SK-N-SH (cell line): ENCODE measurements at regions not wholly inside any gene's neighbourhood (a gene's known extent, or its start where the extent isn't known, plus 50 kb on each side); places are given as distances from the start of the nearest gene placed in this dataset.

Source experiments
- CTCF ChIA-PET: fragments of 300-600, 350-600 bp; formaldehyde crosslinking; extraction: SDS; loops from one replicate; lab custom pipeline; 2021; lab: Yijun Ruan, JAX
- POLR2A ChIA-PET: fragments of 350-600 bp; sonication (Branson Sonifier 250); formaldehyde crosslinking; extraction: SDS; loops from one replicate; lab custom pipeline; 2020; ENCODE audit warnings: antibody characterized with exemption, inconsistent platforms; lab: Yijun Ruan, JAX
- DNase-seq: peaks from one replicate; pipeline ENCODE4 v3.0.0; 2012
- H2AFZ ChIP-seq: fragments of 200-600 bp; sonication (generic); 2 replicates; pipeline ENCODE4 v1.8.1; 2016; ENCODE audit warnings: antibody characterized with exemption, mild to moderate bottlenecking, low read depth
- H3F3A ChIP-seq: fragments of 200-600 bp; sonication (generic); replicated peaks from 2 replicates; pipeline ENCODE3; 2016; ENCODE audit warnings: antibody characterized with exemption, mild to moderate bottlenecking; ENCODE audit not compliant: insufficient read depth
- H3K27ac ChIP-seq, 2 experiments: fragments of 200-500 bp in 1 of 2; fragments of 200-600 bp in 1 of 2; sonication (Bioruptor generic) in 1 of 2; sonication (generic), shearing (Covaris generic) in 1 of 2; 2 replicates each; pipeline versions ENCODE4 v1.5.1 to v1.6.1; 2014 to 2016; ENCODE audit warnings: low read depth in 2 of 2, inconsistent platforms in 1 of 2, low read length in 1 of 2, mild to moderate bottlenecking in 1 of 2, mixed read lengths in 1 of 2
- H3K27me3 ChIP-seq: fragments of 200-600 bp; sonication (generic), shearing (Covaris generic); 2 replicates; pipeline ENCODE4 v1.6.1; 2016; ENCODE audit warnings: mixed run types; ENCODE audit not compliant: insufficient read depth
- H3K36me3 ChIP-seq, 2 experiments: fragments of 200-500 bp in 1 of 2; fragments of 200-600 bp in 1 of 2; sonication (Bioruptor generic) in 1 of 2; sonication (generic) in 1 of 2; replicated peaks in 1 of 2; 2 replicates each; pipeline versions ENCODE3 to v1.5.1; 2014 to 2016; ENCODE audit warnings: low read length in 1 of 2, mild to moderate bottlenecking in 1 of 2; ENCODE audit not compliant: insufficient read depth in 2 of 2, control insufficient read depth in 1 of 2
- H3K4me1 ChIP-seq, 2 experiments: fragments of 200-500 bp in 1 of 2; fragments of 200-600 bp in 1 of 2; sonication (Bioruptor generic) in 1 of 2; sonication (generic), shearing (Covaris generic) in 1 of 2; 2 replicates each; pipeline versions ENCODE4 v1.5.1 to v1.6.1; 2014 to 2016; ENCODE audit warnings: low read depth in 1 of 2, low read length in 1 of 2, mixed run types in 1 of 2; ENCODE audit not compliant: insufficient read depth in 2 of 2, control insufficient read depth in 1 of 2
- H3K4me2 ChIP-seq: fragments of 200-600 bp; sonication (generic), shearing (Covaris generic); 2 replicates; pipeline ENCODE4 v1.6.1; 2017; ENCODE audit warnings: mixed run types
- H3K4me3 ChIP-seq, 2 experiments: fragments of 200-500 bp in 1 of 2; fragments of 200-600 bp in 1 of 2; sonication (Bioruptor generic) in 1 of 2; sonication (generic), shearing (Covaris generic) in 1 of 2; 2 replicates each; pipeline versions ENCODE4 v1.5.1 to v1.8.1; 2014 to 2016; ENCODE audit warnings: low read depth in 2 of 2, inconsistent platforms in 1 of 2, low read length in 1 of 2, mild to moderate bottlenecking in 1 of 2, mixed read lengths in 1 of 2, moderate library complexity in 1 of 2
- H3K79me2 ChIP-seq: fragments of 200-600 bp; sonication (generic); 2 replicates; pipeline ENCODE4 v1.8.1; 2017; ENCODE audit warnings: mild to moderate bottlenecking; ENCODE audit not compliant: insufficient read depth
- H3K9ac ChIP-seq: fragments of 200-600 bp; sonication (generic); 2 replicates; pipeline ENCODE4 v1.6.1; 2017; ENCODE audit warnings: mixed run types
- H3K9me2 ChIP-seq: fragments of 200-600 bp; sonication (generic); 2 replicates; pipeline ENCODE4 v1.6.1; 2017; ENCODE audit warnings: mixed run types
- H3K9me3 ChIP-seq: fragments of 200-600 bp; sonication (generic); 2 replicates; pipeline ENCODE4 v1.6.1; 2017; ENCODE audit warnings: mixed run types, mild to moderate bottlenecking, moderate library complexity
- H4K20me1 ChIP-seq: fragments of 200-600 bp; sonication (generic); 2 replicates; pipeline ENCODE4 v1.6.1; 2017; ENCODE audit warnings: mild to moderate bottlenecking, mixed run types; ENCODE audit not compliant: insufficient read depth
- EP300 ChIP-seq, 2 experiments: IDR thresholded peaks; 2 replicates each; pipeline versions ENCODE4 v1.4.0 to v1.6.1; 2012; ENCODE audit warnings: borderline replicate concordance in 1 of 2, low read depth in 1 of 2, low read length in 1 of 2
- EZH2phosphoT487 ChIP-seq: fragments of 200-600 bp; sonication (generic); IDR thresholded peaks from 2 replicates; pipeline ENCODE4 v1.6.1; 2017; ENCODE audit warnings: low read depth, mixed run types, mild to moderate bottlenecking, antibody characterized with exemption, moderate library complexity, borderline replicate concordance
- FOSL2 ChIP-seq: IDR thresholded peaks from 2 replicates; pipeline ENCODE4 v1.4.0; 2012; ENCODE audit warnings: low read depth, mild to moderate bottlenecking, moderate library complexity, borderline replicate concordance
- FOXM1 ChIP-seq: IDR thresholded peaks from 2 replicates; pipeline ENCODE4 v1.4.0; 2012; ENCODE audit warnings: low read depth, mild to moderate bottlenecking
- GABPA ChIP-seq: IDR thresholded peaks from 2 replicates; pipeline ENCODE4 v1.4.0; 2012; ENCODE audit warnings: low read depth, mild to moderate bottlenecking
- GATA2 ChIP-seq: sonication (generic); formaldehyde crosslinking; IDR thresholded peaks from 2 replicates; pipeline ENCODE4 v1.5.0; 2020; ENCODE audit warnings: mild to moderate bottlenecking, missing genetic modification reagents
- IRF3 ChIP-seq: fragments of 150-350 bp; IDR thresholded peaks from 2 replicates; pipeline ENCODE4 v1.6.1; 2016; ENCODE audit warnings: mild to moderate bottlenecking, low read depth, low read length
- JUND ChIP-seq: IDR thresholded peaks from 2 replicates; pipeline ENCODE4 v1.4.0; 2012
- MEF2A ChIP-seq: IDR thresholded peaks from 2 replicates; pipeline ENCODE4 v1.4.0; 2012; ENCODE audit warnings: low read depth, borderline replicate concordance
- MXI1 ChIP-seq: IDR thresholded peaks from 2 replicates; pipeline ENCODE4 v1.6.1; 2012; ENCODE audit warnings: mild to moderate bottlenecking, low read depth, low read length, improper control_type of control experiment
- NFIC ChIP-seq: IDR thresholded peaks from 2 replicates; pipeline ENCODE4 v1.4.0; 2012; ENCODE audit warnings: borderline replicate concordance
- RXRA ChIP-seq: IDR thresholded peaks from 2 replicates; pipeline ENCODE4 v1.4.0; 2012; ENCODE audit warnings: low read depth, mild to moderate bottlenecking, borderline replicate concordance
- TAF1 ChIP-seq: IDR thresholded peaks from 2 replicates; pipeline ENCODE4 v1.6.1; 2012; ENCODE audit warnings: low read depth, mild to moderate bottlenecking, low read length, moderate library complexity, borderline replicate concordance
- USF2 ChIP-seq: fragments of 150-350 bp; IDR thresholded peaks from 2 replicates; pipeline ENCODE4 v1.6.1; 2017; ENCODE audit warnings: antibody characterized with exemption, low read length, low read depth, borderline replicate concordance
- WGBS: methylation state at CpG from one replicate; pipeline ENCODE4 v1.1.6; 2017; ENCODE audit warnings: low lambda C conversion rate; 5-methylcytosine and 5-hydroxymethylcytosine counted together

GRCh38 chr6:166006900-166007301 is 160.8 kb downstream of the TBXT start:
- H3K9ac ChIP-seq, result no peak overlapping the region
- no peaks in the 10 kb centered on the region for H3K36me3 ChIP-seq
- no peaks in the 10 kb centered on the region for H3K79me2 ChIP-seq
- peak overlapping the region; percentile 23 to 36; a peak in 1 of 4 replicates for H3K4me3 ChIP-seq
- ChIA-PET CTCF (interaction anchor here (0.9 to 2.8 kb wide), 15 partner anchors 17 to 117 kb away, joined by 3 to 14 read pairs (median 4); no protein-coding TSS in a partner anchor), POLR2A (no interaction called here)
- H3F3A ChIP-seq, result no peaks in the 10 kb centered on the region
- H3K9me2 ChIP-seq, result no peaks in the 10 kb centered on the region
- no peaks in the 10 kb centered on the region for H3K9me3 ChIP-seq
- peak overlapping the region in 1 of 2 experiments; percentile 73; a peak in 1 of 4 replicates for H3K27ac ChIP-seq
- H3K4me1 ChIP-seq, result peaks cover 0 to 38% of the 10 kb centered on the region in 2 experiments; a peak in 2 of 4 replicates
- H4K20me1 ChIP-seq, result no peaks in the 10 kb centered on the region
- H3K4me2 ChIP-seq, result peak overlapping the region; percentile 65
- no peak overlapping the region for H2AFZ ChIP-seq
- H3K27me3 ChIP-seq, result no peaks in the 10 kb centered on the region; the same call in 1 of the 2 replicates
- no peak for DNase-seq
- TF ChIP-seq TAF1 (no peak), NFIC (no peak), EZH2phosphoT487 (no peak), MXI1 (no peak), MEF2A (no peak), RXRA (no peak), JUND (no peak), EP300 (IDR thresholded peaks at IDR 0.05; ENCODE audit: borderline replicate concordance in 1 of 2, low read depth in 1 of 2, low read length in 1 of 2) (no peak), USF2 (no peak), FOSL2 (no peak), GABPA (no peak), IRF3 (no peak), FOXM1 (no peak), GATA2 (no peak)
- 15% methylated on average over 4 of the region's 6 CpGs for WGBS
